ENCODE measurements at regions not wholly inside any gene's neighbourhood (a gene's known extent, or its start where the extent isn't known, plus 50 kb on each side); places are given as distances from the start of the nearest gene placed in this dataset.
"Not testable (repeated sequence)": the region's sequence is repeated elsewhere in the genome, so short reads cannot be mapped to it uniquely, and the experiment has no call there.

GRCh38 chr4:189128341-189128740 lies 812.3 kb upstream of the FRG1 start:
- intact Hi-C loops (cut with DNase I) = no loop called here
- ATAC-seq (no peak), DNase-seq (ENCODE audit: missing footprints) (no peak)

- ATAC-seq (no peak), DNase-seq (ENCODE audit: missing footprints) (no peak)
- intact Hi-C loops (cut with DNase I) = no loop called here
Observed at GRCh38 chr4:189129044-189129694, 811.5 kb upstream of the FRG1 start.

- ATAC-seq (no peak), DNase-seq (ENCODE audit: missing footprints) (no peak)
- intact Hi-C loops (cut with DNase I) = no loop called here
Observed at GRCh38 chr4:189131118-189131517, 809.6 kb upstream of the FRG1 start.

GRCh38 chr4:189136462-189136861 lies 804.2 kb upstream of the FRG1 start:
- intact Hi-C loops (cut with DNase I) = no loop called here
- ATAC-seq (no peak), DNase-seq (ENCODE audit: missing footprints) (no peak)

- intact Hi-C loops (cut with DNase I) = no loop called here
- ATAC-seq (no peak), DNase-seq (ENCODE audit: missing footprints) (no peak)
Observed at GRCh38 chr4:189143263-189143952, 797.3 kb upstream of the FRG1 start.

- intact Hi-C loops (cut with DNase I) = no loop called here
- DNase-seq (ENCODE audit: missing footprints) (no peak), ATAC-seq (no peak)
Observed at GRCh38 chr4:189147005-189147929, 793.4 kb upstream of the FRG1 start.

- DNase-seq (ENCODE audit: missing footprints); ATAC-seq; intact Hi-C loops (cut with DNase I): not testable (repeated sequence)
Observed at GRCh38 chr4:189155083-189155482, 785.6 kb upstream of the FRG1 start.

GRCh38 chr4:189162073-189162789 lies 778.4 kb upstream of the FRG1 start:
- intact Hi-C loops (cut with DNase I) = no loop called here
- ATAC-seq (no peak), DNase-seq (ENCODE audit: missing footprints) (no peak)

GRCh38 chr4:189162888-189163287 lies 777.8 kb upstream of the FRG1 start:
- DNase-seq (ENCODE audit: missing footprints) (no peak), ATAC-seq (no peak)
- intact Hi-C loops (cut with DNase I) = no loop called here

- DNase-seq (ENCODE audit: missing footprints) (no peak), ATAC-seq (no peak)
- intact Hi-C loops (cut with DNase I) = no loop called here
Observed at GRCh38 chr4:189176002-189176401, 764.7 kb upstream of the FRG1 start.

GRCh38 chr4:189177130-189177529 lies 763.5 kb upstream of the FRG1 start:
- DNase-seq (ENCODE audit: missing footprints) (no peak), ATAC-seq (no peak)
- intact Hi-C loops (cut with DNase I) = no loop called here

- ATAC-seq (no peak), DNase-seq (ENCODE audit: missing footprints) (no peak)
- intact Hi-C loops (cut with DNase I) = no loop called here
Observed at GRCh38 chr4:189178125-189178746, 762.4 kb upstream of the FRG1 start.

- intact Hi-C loops (cut with DNase I) = no loop called here
- no peak for DNase-seq (ENCODE audit: missing footprints)
Observed at GRCh38 chr4:189185810-189186432, 754.8 kb upstream of the FRG1 start.

GRCh38 chr4:189187531-189188052 lies 753.1 kb upstream of the FRG1 start:
- DNase-seq (ENCODE audit: missing footprints) = no peak
- intact Hi-C loops (cut with DNase I) = no loop called here

More at GRCh38 chr4:189185810-189186432, 754.8 kb upstream of the FRG1 start:
- no peak for ATAC-seq

GRCh38 chr4:189198624-189199023 lies 742.0 kb upstream of the FRG1 start:
- DNase-seq (ENCODE audit: missing footprints) (no peak), ATAC-seq (no peak)
- intact Hi-C loops (cut with DNase I) = no loop called here

More at GRCh38 chr4:189187531-189188052, 753.1 kb upstream of the FRG1 start:
- no peak for ATAC-seq

- ATAC-seq (no peak), DNase-seq (ENCODE audit: missing footprints) (no peak)
- intact Hi-C loops (cut with DNase I) = loop anchor here (5.0 kb wide), 1 partner anchor 1593 kb away; no protein-coding TSS in a partner anchor
Observed at GRCh38 chr4:189200353-189200752, 740.3 kb upstream of the FRG1 start.

- peak; percentile 26 for ATAC-seq
- intact Hi-C loops (cut with DNase I) = loop anchor here (5.0 kb wide), 1 partner anchor 1595 kb away; no protein-coding TSS in a partner anchor
- DNase-seq (ENCODE audit: missing footprints) = peak; percentile 83
Observed at GRCh38 chr4:189202182-189202868, 738.3 kb upstream of the FRG1 start.

All from Right ventricle myocardium inferior (tissue), 1 donor.